ENCODE measurements at regions not wholly inside any gene's neighbourhood (a gene's known extent, or its start where the extent isn't known, plus 50 kb on each side); places are given as distances from the start of the nearest gene placed in this dataset.
"Not testable (repeated sequence)": the region's sequence is repeated elsewhere in the genome, so short reads cannot be mapped to it uniquely, and the experiment has no call there.

- no peak overlapping the region for H3K9ac ChIP-seq (ENCODE audit: low read length)
- BruUV-seq (replicated peaks): no TSS peak
- peak overlapping the region; percentile 35; the same call in 1 of the 2 replicates for H3K4me3 ChIP-seq (ENCODE audit: low read length)
- H3K79me2 ChIP-seq (ENCODE audit: low read length): no peaks in the 10 kb centered on the region
- H3K4me2 ChIP-seq (ENCODE audit: low read length): peak overlapping the region; percentile 39; the same call in 1 of the 2 replicates
- TF ChIP-seq, protein P1, sequence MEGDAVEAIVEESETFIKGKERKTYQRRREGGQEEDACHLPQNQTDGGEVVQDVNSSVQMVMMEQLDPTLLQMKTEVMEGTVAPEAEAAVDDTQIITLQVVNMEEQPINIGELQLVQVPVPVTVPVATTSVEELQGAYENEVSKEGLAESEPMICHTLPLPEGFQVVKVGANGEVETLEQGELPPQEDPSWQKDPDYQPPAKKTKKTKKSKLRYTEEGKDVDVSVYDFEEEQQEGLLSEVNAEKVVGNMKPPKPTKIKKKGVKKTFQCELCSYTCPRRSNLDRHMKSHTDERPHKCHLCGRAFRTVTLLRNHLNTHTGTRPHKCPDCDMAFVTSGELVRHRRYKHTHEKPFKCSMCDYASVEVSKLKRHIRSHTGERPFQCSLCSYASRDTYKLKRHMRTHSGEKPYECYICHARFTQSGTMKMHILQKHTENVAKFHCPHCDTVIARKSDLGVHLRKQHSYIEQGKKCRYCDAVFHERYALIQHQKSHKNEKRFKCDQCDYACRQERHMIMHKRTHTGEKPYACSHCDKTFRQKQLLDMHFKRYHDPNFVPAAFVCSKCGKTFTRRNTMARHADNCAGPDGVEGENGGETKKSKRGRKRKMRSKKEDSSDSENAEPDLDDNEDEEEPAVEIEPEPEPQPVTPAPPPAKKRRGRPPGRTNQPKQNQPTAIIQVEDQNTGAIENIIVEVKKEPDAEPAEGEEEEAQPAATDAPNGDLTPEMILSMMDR (conservative IDR thresholded peaks at IDR 0.05; ENCODE audit: low read depth, low read length): no peak
- TF ChIP-seq EZH2 (IDR thresholded peaks at IDR 0.05; ENCODE audit: low read length, unreplicated experiment): no peak
- no peak for TF ChIP-seq EZH2phosphoT487 (IDR thresholded peaks at IDR 0.05; ENCODE audit: borderline replicate concordance, low read length)
- intact Hi-C loops (cut with micrococcal nuclease): loop anchor here (5.0 kb wide), 2 partner anchors 75 to 185 kb away; no protein-coding TSS in a partner anchor
- H3K27ac ChIP-seq (ENCODE audit: low read length): no peak overlapping the region
- peaks cover 10% of the 10 kb centered on the region for H3K4me1 ChIP-seq (ENCODE audit: insufficient read depth, low read length)
- no peaks in the 10 kb centered on the region for H3K9me3 ChIP-seq (ENCODE audit: low read length)
- H3K9me2 ChIP-seq (replicated peaks; ENCODE audit: low read length): no peaks in the 10 kb centered on the region
- POLR2A ChIA-PET (ENCODE audit: unreplicated experiment): no interaction called here
- H3F3A ChIP-seq (ENCODE audit: low read length, unreplicated experiment): no peaks in the 10 kb centered on the region
- no peaks in the 10 kb centered on the region for H4K20me1 ChIP-seq (ENCODE audit: low read length)
- DNase-seq (peak; percentile 45), ATAC-seq (peak; percentile 69)
- no peaks in the 10 kb centered on the region for H3K27me3 ChIP-seq (ENCODE audit: low read length)
- H2AFZ ChIP-seq (ENCODE audit: low read length): peak overlapping the region; percentile 12; the same call in 1 of the 2 replicates
- CTCF ChIA-PET: interaction anchor here (0.5 kb wide), 1 partner anchor 185 kb away, joined by 6 read pairs; no protein-coding TSS in a partner anchor
- H3K36me3 ChIP-seq (ENCODE audit: low read depth, low read length): no peaks in the 10 kb centered on the region
Measured at GRCh38 chr10:27372095-27372494, 131.5 kb upstream of the ACBD5 start.

DNA sequence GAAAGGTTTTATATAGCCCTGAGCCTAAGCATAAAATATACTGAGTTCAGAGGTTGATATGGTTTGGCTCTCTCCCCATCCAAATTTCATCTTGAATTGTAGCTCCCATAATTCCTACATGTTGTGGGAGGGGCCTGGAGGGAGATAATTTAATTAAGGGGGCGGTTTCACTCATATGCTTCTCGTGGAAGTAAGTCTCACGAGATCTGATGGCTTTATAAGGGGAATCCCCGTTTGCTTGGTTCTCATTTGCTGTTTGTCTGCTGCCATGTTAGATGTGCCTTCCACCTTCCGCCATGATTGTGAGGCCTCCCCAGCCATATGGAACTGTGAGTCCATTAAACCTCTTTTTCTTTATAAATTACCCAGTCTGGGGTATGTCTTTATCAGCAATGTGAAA, 130.8 kb upstream of the ACBD5 start:
- DNase-seq; H3K27ac ChIP-seq (ENCODE audit: low read length); ATAC-seq; H3K36me3 ChIP-seq (ENCODE audit: low read depth, low read length); H3K4me3 ChIP-seq (ENCODE audit: low read length); H3K27me3 ChIP-seq (ENCODE audit: low read length); BruUV-seq (replicated peaks); H3K79me2 ChIP-seq (ENCODE audit: low read length); H3K9me2 ChIP-seq (replicated peaks; ENCODE audit: low read length); H3F3A ChIP-seq (ENCODE audit: low read length, unreplicated experiment); H3K9ac ChIP-seq (ENCODE audit: low read length); H4K20me1 ChIP-seq (ENCODE audit: low read length); CTCF ChIA-PET; H3K4me2 ChIP-seq (ENCODE audit: low read length); H3K9me3 ChIP-seq (ENCODE audit: low read length); H2AFZ ChIP-seq (ENCODE audit: low read length): not testable (repeated sequence)
- intact Hi-C loops (cut with micrococcal nuclease): loop anchor here (5.0 kb wide), 2 partner anchors 76 to 186 kb away; no protein-coding TSS in a partner anchor
- POLR2A ChIA-PET (ENCODE audit: unreplicated experiment): interaction anchor here (0.7 kb wide), 1 partner anchor 372 kb away, joined by 3 read pairs; no protein-coding TSS in a partner anchor
- peaks cover 10% of the 10 kb centered on the region for H3K4me1 ChIP-seq (ENCODE audit: insufficient read depth, low read length)

DNA sequence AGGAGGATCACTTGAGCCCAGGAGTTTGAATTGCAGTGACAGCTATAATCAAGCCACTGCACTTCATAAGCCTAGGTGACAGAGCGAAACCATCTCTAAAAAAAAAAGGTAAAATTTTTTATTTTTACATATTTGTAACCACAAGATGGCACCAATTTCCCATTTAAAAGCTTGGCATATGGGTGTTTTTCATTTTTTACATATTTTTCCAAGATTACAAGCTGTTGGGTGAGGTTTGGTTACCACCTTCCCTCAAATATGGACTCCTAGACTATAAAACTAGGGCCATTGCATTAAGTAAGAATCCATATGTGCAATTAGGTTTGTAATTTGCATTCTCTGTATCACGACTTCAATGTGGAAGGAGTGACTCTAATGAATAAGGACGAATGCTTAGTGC, 129.3 kb upstream of the ACBD5 start:
- Histone ChIP-seq H3K9me2 (replicated peaks; ENCODE audit: low read length) (no peaks in the 10 kb centered on the region), H3K79me2 (ENCODE audit: low read length) (no peaks in the 10 kb centered on the region), H4K20me1 (ENCODE audit: low read length) (no peaks in the 10 kb centered on the region), H3K4me1 (ENCODE audit: insufficient read depth, low read length) (peaks cover 10% of the 10 kb centered on the region), H2AFZ (ENCODE audit: low read length) (no peak overlapping the region), H3K9ac (ENCODE audit: low read length) (no peak overlapping the region), H3K9me3 (ENCODE audit: low read length) (no peaks in the 10 kb centered on the region), H3K4me3 (ENCODE audit: low read length) (no peak overlapping the region), H3K36me3 (ENCODE audit: low read depth, low read length) (no peaks in the 10 kb centered on the region), H3K27me3 (ENCODE audit: low read length) (no peaks in the 10 kb centered on the region), H3F3A (ENCODE audit: low read length, unreplicated experiment) (no peaks in the 10 kb centered on the region), H3K27ac (ENCODE audit: low read length) (no peak overlapping the region), H3K4me2 (ENCODE audit: low read length) (peak overlapping the region; percentile 41; the same call in 1 of the 2 replicates)
- no TSS peak for BruUV-seq (replicated peaks)
- peak; percentile 20; the same call in 1 of the 2 replicates for ATAC-seq
- TF ChIP-seq, protein P1 (conservative IDR thresholded peaks at IDR 0.05; ENCODE audit: low read depth, low read length): peak; percentile 56; the same call in 1 of the 2 replicates
- TF ChIP-seq EZH2phosphoT487 (IDR thresholded peaks at IDR 0.05; ENCODE audit: borderline replicate concordance, low read length): no peak
- ChIA-PET POLR2A (ENCODE audit: unreplicated experiment) (no interaction called here), CTCF (interaction anchor here (0.6 to 0.7 kb wide), 3 partner anchors 102 to 261 kb away, joined by 3 to 4 read pairs (median 3); no protein-coding TSS in a partner anchor)
- peak; percentile 41 for DNase-seq
- intact Hi-C loops (cut with micrococcal nuclease): loop anchor here (2.0 to 5.0 kb wide), 3 partner anchors 77 to 287 kb away; no protein-coding TSS in a partner anchor

Measured in PC-3 (cell line).